ENCODE measurements at regions not wholly inside any gene's neighbourhood (a gene's known extent, or its start where the extent isn't known, plus 50 kb on each side); places are given as distances from the start of the nearest gene placed in this dataset.

DNA sequence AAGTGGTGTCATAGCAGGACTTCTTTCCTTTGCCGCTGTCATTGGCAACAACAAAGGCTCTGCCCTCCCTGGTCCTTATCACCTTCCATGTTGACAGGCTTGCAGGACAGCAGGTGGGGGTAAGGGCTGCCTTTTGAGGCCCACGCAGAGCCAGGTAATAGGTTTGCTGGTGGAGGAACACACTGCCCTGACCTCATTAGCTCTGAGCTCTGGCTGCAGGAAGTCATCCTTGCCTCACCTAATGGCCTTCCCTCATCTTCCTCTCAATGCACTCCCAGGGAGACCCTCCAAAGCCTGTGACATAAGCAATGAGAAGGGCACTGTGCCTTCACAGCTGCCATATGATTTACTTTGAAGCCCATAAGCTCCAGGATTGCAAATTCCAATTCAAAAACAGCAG lies 1205.2 kb upstream of the AUTS2 start:
- intact Hi-C loops (cut with micrococcal nuclease) = no loop called here
- CTCF ChIA-PET = no interaction called here
- H3K27me3 ChIP-seq (ENCODE audit: low read length) = no peaks in the 10 kb centered on the region

GRCh38 chr7:68394131-68394530 lies 1204.1 kb upstream of the AUTS2 start:
- Histone ChIP-seq H3K9me3 (ENCODE audit: low read length) (no peaks in the 10 kb centered on the region), H3K9me2 (replicated peaks; ENCODE audit: low read length) (no peaks in the 10 kb centered on the region), H3K4me3 (ENCODE audit: low read length) (no peak overlapping the region), H3K36me3 (ENCODE audit: low read depth, low read length) (no peaks in the 10 kb centered on the region), H3K4me1 (ENCODE audit: insufficient read depth, low read length) (no peaks in the 10 kb centered on the region), H3K9ac (ENCODE audit: low read length) (no peak overlapping the region), H3K27me3 (ENCODE audit: low read length) (no peaks in the 10 kb centered on the region), H2AFZ (ENCODE audit: low read length) (no peak overlapping the region), H3K79me2 (ENCODE audit: low read length) (no peaks in the 10 kb centered on the region), H3K4me2 (ENCODE audit: low read length) (no peak overlapping the region), H3F3A (ENCODE audit: low read length, unreplicated experiment) (no peaks in the 10 kb centered on the region), H3K27ac (ENCODE audit: low read length) (no peak overlapping the region), H4K20me1 (ENCODE audit: low read length) (no peaks in the 10 kb centered on the region)
- intact Hi-C loops (cut with micrococcal nuclease) = no loop called here
- no TSS peak for BruUV-seq (replicated peaks)
- DNase-seq (no peak), ATAC-seq (no peak)
- ChIA-PET POLR2A (ENCODE audit: unreplicated experiment) (no interaction called here), CTCF (no interaction called here)
- TF ChIP-seq, protein P1, sequence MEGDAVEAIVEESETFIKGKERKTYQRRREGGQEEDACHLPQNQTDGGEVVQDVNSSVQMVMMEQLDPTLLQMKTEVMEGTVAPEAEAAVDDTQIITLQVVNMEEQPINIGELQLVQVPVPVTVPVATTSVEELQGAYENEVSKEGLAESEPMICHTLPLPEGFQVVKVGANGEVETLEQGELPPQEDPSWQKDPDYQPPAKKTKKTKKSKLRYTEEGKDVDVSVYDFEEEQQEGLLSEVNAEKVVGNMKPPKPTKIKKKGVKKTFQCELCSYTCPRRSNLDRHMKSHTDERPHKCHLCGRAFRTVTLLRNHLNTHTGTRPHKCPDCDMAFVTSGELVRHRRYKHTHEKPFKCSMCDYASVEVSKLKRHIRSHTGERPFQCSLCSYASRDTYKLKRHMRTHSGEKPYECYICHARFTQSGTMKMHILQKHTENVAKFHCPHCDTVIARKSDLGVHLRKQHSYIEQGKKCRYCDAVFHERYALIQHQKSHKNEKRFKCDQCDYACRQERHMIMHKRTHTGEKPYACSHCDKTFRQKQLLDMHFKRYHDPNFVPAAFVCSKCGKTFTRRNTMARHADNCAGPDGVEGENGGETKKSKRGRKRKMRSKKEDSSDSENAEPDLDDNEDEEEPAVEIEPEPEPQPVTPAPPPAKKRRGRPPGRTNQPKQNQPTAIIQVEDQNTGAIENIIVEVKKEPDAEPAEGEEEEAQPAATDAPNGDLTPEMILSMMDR (conservative IDR thresholded peaks at IDR 0.05; ENCODE audit: low read depth, low read length) = no peak
- no peak for TF ChIP-seq EZH2 (IDR thresholded peaks at IDR 0.05; ENCODE audit: low read length, unreplicated experiment)
- no peak for TF ChIP-seq EZH2phosphoT487 (IDR thresholded peaks at IDR 0.05; ENCODE audit: borderline replicate concordance, low read length)

More for the DNA sequence above, 1205.2 kb upstream of the AUTS2 start:
- TF ChIP-seq EZH2phosphoT487 (IDR thresholded peaks at IDR 0.05; ENCODE audit: borderline replicate concordance, low read length) (no peak), EZH2 (IDR thresholded peaks at IDR 0.05; ENCODE audit: low read length, unreplicated experiment) (no peak)
- TF ChIP-seq, protein P1 (conservative IDR thresholded peaks at IDR 0.05; ENCODE audit: low read depth, low read length) = no peak
- POLR2A ChIA-PET (ENCODE audit: unreplicated experiment) = no interaction called here
- no peaks in the 10 kb centered on the region for H3F3A ChIP-seq (ENCODE audit: low read length, unreplicated experiment)
- H3K27ac ChIP-seq (ENCODE audit: low read length) = no peak overlapping the region
- H2AFZ ChIP-seq (ENCODE audit: low read length) = no peak overlapping the region
- DNase-seq = no peak
- no peak overlapping the region for H3K9ac ChIP-seq (ENCODE audit: low read length)
- BruUV-seq (replicated peaks) = no TSS peak
- H3K9me3 ChIP-seq (ENCODE audit: low read length) = no peaks in the 10 kb centered on the region
- H3K4me3 ChIP-seq (ENCODE audit: low read length) = no peak overlapping the region
- ATAC-seq = no peak
- no peaks in the 10 kb centered on the region for H3K36me3 ChIP-seq (ENCODE audit: low read depth, low read length)
- no peaks in the 10 kb centered on the region for H4K20me1 ChIP-seq (ENCODE audit: low read length)
- H3K79me2 ChIP-seq (ENCODE audit: low read length) = no peaks in the 10 kb centered on the region
- H3K4me2 ChIP-seq (ENCODE audit: low read length) = no peak overlapping the region
- H3K4me1 ChIP-seq (ENCODE audit: insufficient read depth, low read length) = no peaks in the 10 kb centered on the region
- H3K9me2 ChIP-seq (replicated peaks; ENCODE audit: low read length) = no peaks in the 10 kb centered on the region

DNA sequence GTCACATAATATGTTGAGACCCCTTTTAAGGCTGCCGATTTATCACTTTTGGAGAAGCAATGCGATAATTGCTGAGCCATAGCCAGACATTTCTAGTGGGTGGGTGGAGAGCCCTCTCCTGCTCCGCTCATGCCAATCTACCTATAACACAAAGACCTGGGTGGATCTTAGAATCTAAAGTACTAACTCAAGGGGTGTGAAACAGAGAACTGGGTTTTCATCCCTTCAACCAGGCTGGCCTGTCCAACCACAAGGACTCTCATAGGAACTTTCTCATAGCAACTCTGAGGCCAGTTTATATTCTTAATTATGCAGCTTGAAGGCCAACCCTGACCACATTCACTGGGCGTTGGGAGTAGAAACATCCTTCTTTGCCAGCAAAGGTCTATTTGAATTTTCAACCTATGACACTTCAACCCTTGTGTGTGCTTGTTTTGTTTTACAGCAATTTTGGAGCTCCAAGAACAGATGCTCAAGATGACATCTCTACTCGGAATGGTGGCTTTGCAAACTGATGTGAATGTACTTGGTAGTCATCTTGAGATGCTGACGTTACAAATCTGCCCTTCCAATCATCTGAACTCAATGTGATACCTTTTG lies 1198.2 kb upstream of the AUTS2 start:
- no TSS peak for BruUV-seq (replicated peaks)
- no peaks in the 10 kb centered on the region for H3K79me2 ChIP-seq (ENCODE audit: low read length)
- intact Hi-C loops (cut with micrococcal nuclease) = no loop called here
- H3K9ac ChIP-seq (ENCODE audit: low read length) = no peak overlapping the region
- no peaks in the 10 kb centered on the region for H3F3A ChIP-seq (ENCODE audit: low read length, unreplicated experiment)
- POLR2A ChIA-PET (ENCODE audit: unreplicated experiment) = interaction anchor here (0.5 kb wide), 1 partner anchor 1071 kb away, joined by 3 read pairs; no protein-coding TSS in a partner anchor
- 0 out of 2 replicates have a peak, but pooled peaks cover 3% of the 10 kb centered on the region for H3K9me3 ChIP-seq (ENCODE audit: low read length)
- ATAC-seq (no peak), DNase-seq (no peak)
- TF ChIP-seq EZH2phosphoT487 (IDR thresholded peaks at IDR 0.05; ENCODE audit: borderline replicate concordance, low read length) (no peak), EZH2 (IDR thresholded peaks at IDR 0.05; ENCODE audit: low read length, unreplicated experiment) (no peak)
- TF ChIP-seq, protein P1 (conservative IDR thresholded peaks at IDR 0.05; ENCODE audit: low read depth, low read length) = no peak
- H4K20me1 ChIP-seq (ENCODE audit: low read length) = no peaks in the 10 kb centered on the region
- no peak overlapping the region for H3K27ac ChIP-seq (ENCODE audit: low read length)
- no peak overlapping the region for H3K4me3 ChIP-seq (ENCODE audit: low read length)
- no peak overlapping the region for H2AFZ ChIP-seq (ENCODE audit: low read length)
- H3K27me3 ChIP-seq (ENCODE audit: low read length) = no peaks in the 10 kb centered on the region
- no peaks in the 10 kb centered on the region for H3K4me1 ChIP-seq (ENCODE audit: insufficient read depth, low read length)
- CTCF ChIA-PET = no interaction called here
- H3K9me2 ChIP-seq (replicated peaks; ENCODE audit: low read length) = no peaks in the 10 kb centered on the region
- H3K4me2 ChIP-seq (ENCODE audit: low read length) = no peak overlapping the region
- no peaks in the 10 kb centered on the region for H3K36me3 ChIP-seq (ENCODE audit: low read depth, low read length)
